ENCODE measurements at regions not wholly inside any gene's neighbourhood (a gene's known extent, or its start where the extent isn't known, plus 50 kb on each side); places are given as distances from the start of the nearest gene placed in this dataset.

- H3K4me3 ChIP-seq (ENCODE audit: low read depth, low read length, poor library complexity, severe bottlenecking): no peak overlapping the region
- H3K4me2 ChIP-seq (ENCODE audit: low read length): no peak overlapping the region
- no peaks in the 10 kb centered on the region for H3K9me3 ChIP-seq (ENCODE audit: low read length)
- no TSS peak for BruUV-seq (replicated peaks)
- H2AFZ ChIP-seq (ENCODE audit: low read length): no peak overlapping the region
- intact Hi-C loops (cut with micrococcal nuclease; ENCODE audit: unreplicated experiment): no loop called here
- H3K27ac ChIP-seq (ENCODE audit: low read depth, low read length, poor library complexity, severe bottlenecking): no peak overlapping the region
- ChIA-PET POLR2A (interaction anchor here (0.6 kb wide), 1 partner anchor 248 kb away, joined by 3 read pairs; no protein-coding TSS in a partner anchor), CTCF (ENCODE audit: unreplicated experiment) (no interaction called here)
- no peaks in the 10 kb centered on the region for H3K9me2 ChIP-seq (ENCODE audit: insufficient read depth, low read length)
- TF ChIP-seq EZH2phosphoT487 (IDR thresholded peaks at IDR 0.05; ENCODE audit: borderline replicate concordance, low read depth, low read length): no peak
- TF ChIP-seq, protein P1, sequence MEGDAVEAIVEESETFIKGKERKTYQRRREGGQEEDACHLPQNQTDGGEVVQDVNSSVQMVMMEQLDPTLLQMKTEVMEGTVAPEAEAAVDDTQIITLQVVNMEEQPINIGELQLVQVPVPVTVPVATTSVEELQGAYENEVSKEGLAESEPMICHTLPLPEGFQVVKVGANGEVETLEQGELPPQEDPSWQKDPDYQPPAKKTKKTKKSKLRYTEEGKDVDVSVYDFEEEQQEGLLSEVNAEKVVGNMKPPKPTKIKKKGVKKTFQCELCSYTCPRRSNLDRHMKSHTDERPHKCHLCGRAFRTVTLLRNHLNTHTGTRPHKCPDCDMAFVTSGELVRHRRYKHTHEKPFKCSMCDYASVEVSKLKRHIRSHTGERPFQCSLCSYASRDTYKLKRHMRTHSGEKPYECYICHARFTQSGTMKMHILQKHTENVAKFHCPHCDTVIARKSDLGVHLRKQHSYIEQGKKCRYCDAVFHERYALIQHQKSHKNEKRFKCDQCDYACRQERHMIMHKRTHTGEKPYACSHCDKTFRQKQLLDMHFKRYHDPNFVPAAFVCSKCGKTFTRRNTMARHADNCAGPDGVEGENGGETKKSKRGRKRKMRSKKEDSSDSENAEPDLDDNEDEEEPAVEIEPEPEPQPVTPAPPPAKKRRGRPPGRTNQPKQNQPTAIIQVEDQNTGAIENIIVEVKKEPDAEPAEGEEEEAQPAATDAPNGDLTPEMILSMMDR (conservative IDR thresholded peaks at IDR 0.05; ENCODE audit: low read length): no peak
- H4K20me1 ChIP-seq (ENCODE audit: insufficient read depth, low read length): no peaks in the 10 kb centered on the region
- DNase-seq (ENCODE audit: low spot score): no peak
- no peaks in the 10 kb centered on the region for H3K4me1 ChIP-seq (ENCODE audit: insufficient read depth, low read length, poor library complexity, severe bottlenecking)
- H3K79me2 ChIP-seq (ENCODE audit: insufficient read depth, low read depth, low read length): no peaks in the 10 kb centered on the region
- no peaks in the 10 kb centered on the region for H3K36me3 ChIP-seq (ENCODE audit: insufficient read depth, low read length)
These were observed 535.9 kb downstream of the TFEC start for GRCh38 chr7:115494529-115495147.

DNA sequence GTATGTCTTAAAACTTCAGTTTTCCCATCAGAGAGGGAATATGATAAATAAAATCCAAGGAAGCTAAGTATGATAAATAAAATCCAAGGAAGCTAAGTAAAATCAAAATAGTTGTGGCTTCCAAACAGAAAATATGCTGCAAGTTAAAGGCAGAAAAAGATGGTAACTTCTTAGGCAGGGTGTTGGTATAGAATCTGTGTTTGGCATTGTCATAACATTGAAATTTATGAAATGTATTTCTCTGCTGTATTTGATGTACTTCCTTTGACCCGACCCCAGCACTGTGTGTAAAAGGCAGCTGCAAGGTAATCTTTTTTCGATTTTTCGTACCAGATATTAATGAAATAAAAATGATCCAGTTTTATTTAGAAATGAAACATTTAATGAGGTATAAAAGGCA, 537.2 kb downstream of the TFEC start:
- intact Hi-C loops (cut with micrococcal nuclease; ENCODE audit: unreplicated experiment): no loop called here
- ChIA-PET CTCF (ENCODE audit: unreplicated experiment) (no interaction called here), POLR2A (no interaction called here)

More for the DNA sequence above, 537.2 kb downstream of the TFEC start:
- H3K9me2 ChIP-seq (ENCODE audit: insufficient read depth, low read length): no peaks in the 10 kb centered on the region
- no peak for DNase-seq (ENCODE audit: low spot score)
- no peaks in the 10 kb centered on the region for H4K20me1 ChIP-seq (ENCODE audit: insufficient read depth, low read length)
- no peak for TF ChIP-seq EZH2phosphoT487 (IDR thresholded peaks at IDR 0.05; ENCODE audit: borderline replicate concordance, low read depth, low read length)
- TF ChIP-seq, protein P1 (conservative IDR thresholded peaks at IDR 0.05; ENCODE audit: low read length): no peak
- no peak overlapping the region for H2AFZ ChIP-seq (ENCODE audit: low read length)
- H3K79me2 ChIP-seq (ENCODE audit: insufficient read depth, low read depth, low read length): no peaks in the 10 kb centered on the region
- no peaks in the 10 kb centered on the region for H3K9me3 ChIP-seq (ENCODE audit: low read length)
- H3K4me2 ChIP-seq (ENCODE audit: low read length): no peak overlapping the region
- H3K27ac ChIP-seq (ENCODE audit: low read depth, low read length, poor library complexity, severe bottlenecking): no peak overlapping the region
- BruUV-seq (replicated peaks): no TSS peak
- no peaks in the 10 kb centered on the region for H3K36me3 ChIP-seq (ENCODE audit: insufficient read depth, low read length)
- no peak overlapping the region for H3K4me3 ChIP-seq (ENCODE audit: low read depth, low read length, poor library complexity, severe bottlenecking)
- no peaks in the 10 kb centered on the region for H3K4me1 ChIP-seq (ENCODE audit: insufficient read depth, low read length, poor library complexity, severe bottlenecking)
